Coronary artery (tissue), 2 donors: ENCODE measurements at regions not wholly inside any gene's neighbourhood (a gene's known extent, or its start where the extent isn't known, plus 50 kb on each side); places are given as distances from the start of the nearest gene placed in this dataset.
"Not testable (repeated sequence)": the region's sequence is repeated elsewhere in the genome, so short reads cannot be mapped to it uniquely, and the experiment has no call there.

Source experiments
- DNase-seq: peaks from one replicate; pipeline ENCODE4 v3.0.0-alpha.2; 2017; ENCODE audit warnings: low spot score
- H3K27ac ChIP-seq, 2 donors: fragments of 200-600 bp; sonication (generic); one replicate each; pipeline ENCODE4 v1.5.1; 2016 to 2019
- H3K4me3 ChIP-seq: fragments of 200-600 bp; sonication (generic); 2 replicates; pipeline ENCODE4 v1.5.1; 2016; ENCODE audit warnings: mild to moderate bottlenecking, moderate library complexity
- TF ChIP-seq, protein P1 (sequence below): fragments of 200-600 bp; sonication (generic); IDR thresholded peaks from one replicate; pipeline ENCODE4 v1.5.1; 2019; ENCODE audit warnings: antibody characterized with exemption

DNA sequence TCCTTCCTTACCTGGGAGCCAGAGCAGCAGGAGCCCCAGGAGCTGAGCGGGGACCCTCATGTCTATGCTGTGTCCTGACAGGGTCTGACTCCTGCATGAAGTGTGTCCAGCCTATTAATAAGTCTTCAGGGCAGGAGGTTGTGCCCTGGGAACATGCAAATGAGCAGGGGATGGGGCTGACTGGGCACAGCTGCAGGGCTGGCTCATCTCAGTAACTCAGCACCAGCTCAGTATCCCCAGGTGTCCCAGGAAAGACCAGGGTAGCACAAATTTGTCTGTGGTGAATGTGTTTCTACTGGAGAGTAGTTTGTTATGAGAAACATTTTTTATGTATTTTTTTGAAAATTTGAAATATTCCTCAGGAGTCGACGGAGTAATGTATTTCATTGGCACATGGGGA lies 301.3 kb downstream of the RPIA start:
- not testable (repeated sequence) for H3K4me3 ChIP-seq, H3K27ac ChIP-seq, DNase-seq

DNA sequence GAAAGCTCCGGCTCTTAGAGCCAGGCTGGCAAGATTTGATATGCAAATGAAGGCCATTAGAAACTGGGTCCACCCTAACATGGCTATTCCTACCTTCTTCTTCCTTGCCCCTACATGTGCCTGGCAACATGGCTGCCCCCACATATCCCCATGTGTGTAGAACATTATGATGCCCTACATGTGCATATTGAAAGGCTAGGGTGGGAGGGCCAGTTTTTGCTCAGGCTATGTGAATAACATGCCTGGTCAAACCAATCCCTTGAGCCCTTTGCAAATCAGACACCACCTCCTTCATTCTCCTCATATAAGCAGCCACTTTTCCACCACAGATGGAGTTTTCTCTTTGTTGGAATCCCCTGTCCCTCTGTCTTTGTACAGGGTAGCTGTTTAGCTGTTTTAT lies 303.4 kb downstream of the RPIA start:
- not testable (repeated sequence) for H3K27ac ChIP-seq, H3K4me3 ChIP-seq, DNase-seq

DNA sequence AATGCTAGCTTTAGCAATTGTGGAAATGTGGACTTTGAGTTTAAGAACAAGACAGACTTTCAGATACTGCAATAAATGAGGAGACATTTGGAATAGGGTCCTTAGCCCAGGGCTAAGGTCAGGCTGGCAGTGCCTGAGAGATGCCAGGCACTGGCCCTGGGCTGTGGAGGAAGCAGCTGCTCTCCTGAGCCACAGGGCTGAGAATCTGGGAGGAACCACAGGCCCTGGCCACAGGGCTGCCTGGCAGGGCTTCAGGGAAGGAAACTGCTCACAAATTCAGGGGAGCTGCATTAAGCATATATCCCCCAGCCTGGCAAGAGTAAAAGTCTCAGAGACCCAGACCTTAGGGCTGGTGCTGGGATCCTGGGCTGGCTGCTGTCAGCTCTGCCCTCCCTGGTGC lies 305.1 kb downstream of the RPIA start:
- not testable (repeated sequence) for H3K4me3 ChIP-seq, DNase-seq, H3K27ac ChIP-seq

DNA sequence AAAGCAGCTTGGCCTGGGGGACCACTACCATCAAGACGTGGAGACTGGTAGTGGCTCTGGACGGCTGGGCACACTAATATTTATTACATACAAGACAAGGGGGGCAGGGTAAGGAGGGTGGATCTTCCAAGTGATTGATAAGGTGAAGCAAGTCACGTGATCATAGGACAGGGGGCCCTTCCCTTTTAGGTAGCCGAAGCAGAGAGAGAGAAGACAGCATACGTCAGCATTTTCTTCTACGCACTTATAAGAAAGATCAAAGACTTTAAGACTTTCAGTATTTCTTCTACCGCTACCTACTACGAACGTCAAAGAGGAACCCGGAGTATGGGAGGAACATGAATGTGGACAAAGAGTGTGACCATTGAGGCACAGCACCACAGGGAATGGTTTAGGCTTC lies 307.9 kb downstream of the RPIA start:
- no peak overlapping the region for H3K4me3 ChIP-seq
- TF ChIP-seq, protein P1, sequence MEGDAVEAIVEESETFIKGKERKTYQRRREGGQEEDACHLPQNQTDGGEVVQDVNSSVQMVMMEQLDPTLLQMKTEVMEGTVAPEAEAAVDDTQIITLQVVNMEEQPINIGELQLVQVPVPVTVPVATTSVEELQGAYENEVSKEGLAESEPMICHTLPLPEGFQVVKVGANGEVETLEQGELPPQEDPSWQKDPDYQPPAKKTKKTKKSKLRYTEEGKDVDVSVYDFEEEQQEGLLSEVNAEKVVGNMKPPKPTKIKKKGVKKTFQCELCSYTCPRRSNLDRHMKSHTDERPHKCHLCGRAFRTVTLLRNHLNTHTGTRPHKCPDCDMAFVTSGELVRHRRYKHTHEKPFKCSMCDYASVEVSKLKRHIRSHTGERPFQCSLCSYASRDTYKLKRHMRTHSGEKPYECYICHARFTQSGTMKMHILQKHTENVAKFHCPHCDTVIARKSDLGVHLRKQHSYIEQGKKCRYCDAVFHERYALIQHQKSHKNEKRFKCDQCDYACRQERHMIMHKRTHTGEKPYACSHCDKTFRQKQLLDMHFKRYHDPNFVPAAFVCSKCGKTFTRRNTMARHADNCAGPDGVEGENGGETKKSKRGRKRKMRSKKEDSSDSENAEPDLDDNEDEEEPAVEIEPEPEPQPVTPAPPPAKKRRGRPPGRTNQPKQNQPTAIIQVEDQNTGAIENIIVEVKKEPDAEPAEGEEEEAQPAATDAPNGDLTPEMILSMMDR: no peak
- H3K27ac ChIP-seq: no peak overlapping the region
- no peak for DNase-seq

DNA sequence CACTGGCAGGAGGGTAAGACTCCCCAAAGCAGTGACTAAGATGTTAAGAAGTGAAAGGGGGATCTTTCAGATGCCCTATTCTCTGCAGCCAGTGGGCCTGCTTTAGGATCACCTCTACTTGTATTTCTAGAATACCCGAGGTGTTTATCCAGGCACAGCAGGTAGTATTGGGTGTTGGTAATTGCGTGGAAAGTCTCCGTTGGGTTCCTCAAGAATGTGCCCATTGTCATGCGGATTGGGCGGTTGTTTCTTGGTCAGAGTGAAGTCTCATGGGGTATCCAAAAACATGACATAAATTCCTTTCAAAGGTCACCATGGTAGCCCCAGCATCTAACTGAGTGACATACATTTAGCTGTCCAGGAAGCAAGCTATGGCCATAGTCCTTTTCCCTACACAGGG lies 308.8 kb downstream of the RPIA start:
- TF ChIP-seq, protein P1: no peak
- H3K27ac ChIP-seq: no peak overlapping the region
- no peak for DNase-seq
- H3K4me3 ChIP-seq: no peak overlapping the region

DNA sequence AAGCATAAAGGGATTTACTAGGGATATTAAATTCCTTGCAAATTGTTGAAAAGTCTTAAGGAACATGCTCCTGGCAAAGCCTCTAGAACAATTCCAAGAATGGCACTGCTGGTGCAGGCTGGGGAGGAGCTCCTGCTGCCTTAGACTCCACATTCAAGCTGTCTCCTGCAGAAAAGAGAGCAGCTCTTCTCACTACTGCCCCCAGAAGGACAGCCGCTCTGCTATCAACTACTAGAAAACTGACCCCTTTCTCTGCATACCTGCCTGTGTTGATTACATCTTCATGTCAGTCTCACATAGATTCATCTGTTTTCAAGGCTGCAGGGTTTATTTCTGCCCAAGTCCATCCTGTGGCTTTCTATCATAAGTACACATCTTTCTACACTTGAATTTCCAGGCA lies 312.8 kb downstream of the RPIA start:
- H3K4me3 ChIP-seq, H3K27ac ChIP-seq, DNase-seq: not testable (repeated sequence)

DNA sequence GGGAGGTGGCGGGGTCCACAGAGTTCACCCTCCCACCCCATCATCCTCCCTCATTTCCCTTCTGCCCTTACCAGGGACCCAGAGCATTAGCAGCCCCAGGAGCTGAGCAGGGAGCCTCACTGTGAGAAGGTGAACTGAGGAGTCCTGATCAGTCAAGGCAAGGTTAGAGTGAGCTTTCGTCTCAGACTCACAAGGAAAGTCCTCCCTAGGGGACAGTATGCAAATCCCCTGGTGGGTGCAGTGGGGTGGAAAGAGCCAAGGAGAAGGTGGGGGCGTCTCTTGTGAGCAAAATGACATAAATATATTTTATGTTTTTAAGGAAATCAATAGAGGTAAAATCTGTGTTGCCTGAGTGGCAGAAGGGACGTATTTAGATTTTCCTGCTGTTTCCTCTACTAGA lies 329.1 kb downstream of the RPIA start:
- not testable (repeated sequence) for DNase-seq, H3K4me3 ChIP-seq

DNA sequence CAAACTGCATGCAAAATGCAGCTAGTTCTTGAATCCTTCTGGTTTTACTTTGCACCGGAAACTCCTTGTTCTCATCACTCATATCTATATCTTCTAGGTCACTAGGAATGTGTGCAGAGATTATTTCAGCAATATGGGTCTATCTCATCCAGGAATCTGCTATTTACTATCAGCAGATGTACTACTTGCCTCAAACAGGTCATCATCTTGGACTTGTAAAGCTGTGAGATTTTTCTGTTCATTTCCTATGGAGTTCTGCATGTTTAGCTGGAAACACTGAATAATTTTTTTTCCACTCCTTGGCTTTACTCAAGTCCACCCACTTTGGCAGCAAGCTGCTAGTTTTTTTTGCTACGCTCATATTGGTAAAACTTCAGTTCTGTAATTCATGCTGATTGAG lies 334.8 kb downstream of the RPIA start:
- DNase-seq, H3K4me3 ChIP-seq, H3K27ac ChIP-seq: not testable (repeated sequence)

More for the DNA sequence above, 329.1 kb downstream of the RPIA start:
- H3K27ac ChIP-seq: not testable (repeated sequence)

DNA sequence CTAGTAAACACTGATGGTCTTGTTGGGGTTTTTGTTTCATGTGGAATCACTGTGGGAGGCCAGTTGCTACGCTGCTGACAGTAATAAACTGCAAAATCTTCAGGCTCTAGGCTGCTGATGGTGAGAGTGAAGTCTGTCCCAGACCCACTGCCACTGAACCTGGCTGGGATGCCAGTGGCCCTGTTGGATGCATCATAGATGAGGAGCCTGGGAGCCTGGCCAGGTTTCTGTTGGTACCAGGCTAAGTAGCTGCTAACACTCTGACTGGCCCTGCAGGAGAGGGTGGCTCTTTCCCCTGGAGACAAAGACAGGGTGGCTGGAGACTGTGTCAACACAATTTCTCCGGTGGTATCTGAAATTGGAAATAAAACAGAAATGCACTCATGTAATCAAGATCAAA lies 335.6 kb downstream of the RPIA start:
- not testable (repeated sequence) for DNase-seq, H3K4me3 ChIP-seq

DNA sequence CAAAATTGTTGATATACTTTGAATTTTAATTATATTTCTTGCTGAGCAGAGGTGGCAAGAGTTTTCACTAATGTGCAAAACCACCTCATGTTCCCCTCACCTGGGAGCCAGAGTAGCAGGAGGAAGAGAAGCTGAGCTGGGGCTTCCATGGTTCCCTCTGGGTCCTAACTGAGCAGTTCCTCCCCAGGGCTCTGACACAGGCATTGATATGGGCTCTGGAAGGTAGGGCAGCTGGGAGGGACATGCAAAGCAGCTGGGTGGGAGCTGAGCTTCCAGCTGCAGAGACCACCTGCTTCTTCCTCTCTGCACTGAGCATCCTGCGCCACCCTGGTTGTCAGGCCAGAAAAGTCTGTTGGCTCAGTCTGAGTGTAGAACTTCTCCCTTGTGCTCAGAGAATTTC lies 336.1 kb downstream of the RPIA start:
- H3K4me3 ChIP-seq, H3K27ac ChIP-seq, DNase-seq: not testable (repeated sequence)

More for the DNA sequence above, 335.6 kb downstream of the RPIA start:
- H3K27ac ChIP-seq: not testable (repeated sequence)

DNA sequence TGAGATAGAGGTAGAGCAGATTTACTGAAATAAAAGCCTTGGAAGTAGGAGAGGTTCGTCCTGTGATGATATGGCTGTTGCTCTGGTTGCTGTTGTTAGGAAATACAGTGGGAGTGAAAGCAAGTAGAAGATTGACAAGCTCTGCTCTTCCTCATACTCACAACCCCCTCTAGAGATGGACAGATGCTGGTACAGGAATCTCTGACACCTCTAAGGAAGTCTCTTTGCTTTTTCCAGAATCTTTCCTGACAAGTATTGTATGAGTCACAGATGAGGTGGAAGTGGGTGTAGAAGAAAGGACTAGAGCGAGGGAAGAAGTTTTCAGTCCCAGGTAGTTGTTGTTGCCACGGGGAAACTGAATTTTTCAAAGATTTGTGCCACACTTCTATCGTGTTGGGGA lies 337.8 kb downstream of the RPIA start:
- H3K27ac ChIP-seq, DNase-seq, H3K4me3 ChIP-seq: not testable (repeated sequence)

DNA sequence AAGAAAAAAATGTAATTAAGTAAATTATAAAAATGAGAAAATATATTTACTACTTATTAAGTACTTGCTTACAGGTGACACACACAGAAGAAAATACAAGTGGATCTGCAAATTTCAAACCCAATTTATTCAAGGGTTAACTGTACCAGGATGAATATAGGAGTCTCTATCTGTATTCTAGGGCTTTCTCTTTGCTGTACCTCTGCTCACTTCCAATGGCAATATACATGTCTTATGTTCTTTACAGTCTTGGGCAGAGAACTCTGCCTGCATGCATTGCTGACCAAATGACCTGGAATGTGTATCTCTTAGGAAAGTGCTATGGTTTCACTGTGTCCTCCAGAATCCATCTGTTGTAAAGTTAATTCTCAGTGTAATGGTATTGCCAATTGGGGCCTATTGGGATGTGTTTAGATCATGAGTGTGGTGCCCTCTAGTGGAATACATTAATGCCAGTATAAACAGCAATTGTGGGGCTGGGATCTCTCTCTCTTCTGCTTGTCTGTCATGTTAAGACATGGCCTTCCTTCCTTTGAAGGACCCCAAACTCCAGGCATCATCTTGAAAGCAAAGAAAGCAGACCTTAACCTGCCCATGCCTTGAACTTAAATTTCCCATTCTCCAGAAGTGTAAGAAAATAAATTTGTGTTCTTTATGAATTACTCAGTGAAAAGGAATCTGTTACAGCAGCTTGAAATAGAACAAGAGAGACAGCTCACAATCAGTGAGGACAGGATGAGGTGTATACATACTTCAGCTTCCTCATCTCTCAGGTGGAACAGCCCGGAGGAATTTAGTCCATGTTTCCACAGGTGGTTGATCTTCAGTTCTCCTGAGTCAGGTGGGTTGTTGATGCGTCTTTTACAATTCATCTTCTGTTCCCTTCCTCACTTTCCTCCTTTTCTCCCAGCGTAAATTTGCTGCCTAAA lies 356.9 kb downstream of the RPIA start:
- not testable (repeated sequence) for H3K4me3 ChIP-seq, DNase-seq, H3K27ac ChIP-seq

DNA sequence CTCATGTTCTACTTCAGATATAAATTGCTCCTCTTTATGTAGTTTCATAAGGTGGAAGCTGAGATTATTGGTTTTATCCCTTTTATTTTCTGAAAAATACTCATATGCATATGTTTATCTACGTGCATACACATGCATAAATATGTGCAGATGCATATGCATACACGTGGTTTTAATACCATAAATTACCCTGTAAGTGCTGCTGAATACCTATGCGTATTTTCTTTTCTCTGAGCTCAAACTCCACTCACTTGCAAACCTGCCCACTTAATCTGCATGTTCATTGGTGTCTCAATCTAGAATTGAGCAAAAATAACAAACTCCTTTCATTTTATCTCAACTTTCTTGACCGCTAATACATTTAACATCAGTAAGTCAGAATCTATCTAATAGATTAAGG lies 367.1 kb downstream of the RPIA start:
- not testable (repeated sequence) for DNase-seq, H3K4me3 ChIP-seq, H3K27ac ChIP-seq

DNA sequence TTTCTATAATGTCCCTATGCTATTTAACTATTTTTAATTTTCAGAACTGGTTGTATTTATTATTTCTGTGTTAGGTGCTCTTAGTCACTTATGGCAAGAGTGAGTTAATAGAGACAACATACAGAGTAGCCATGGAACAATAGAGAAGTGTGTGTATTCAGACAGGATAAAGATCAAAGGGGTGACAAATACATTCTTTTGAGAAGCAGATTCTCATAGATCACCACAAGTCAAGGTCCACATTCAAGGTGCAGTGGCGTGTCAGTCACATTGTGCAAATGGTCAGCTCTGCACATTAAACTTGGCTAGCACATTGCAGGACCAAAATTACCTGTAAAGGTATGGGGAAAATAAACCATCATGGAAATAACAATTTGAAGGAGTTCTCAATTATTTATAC lies 369.7 kb downstream of the RPIA start:
- not testable (repeated sequence) for DNase-seq, H3K4me3 ChIP-seq, H3K27ac ChIP-seq

DNA sequence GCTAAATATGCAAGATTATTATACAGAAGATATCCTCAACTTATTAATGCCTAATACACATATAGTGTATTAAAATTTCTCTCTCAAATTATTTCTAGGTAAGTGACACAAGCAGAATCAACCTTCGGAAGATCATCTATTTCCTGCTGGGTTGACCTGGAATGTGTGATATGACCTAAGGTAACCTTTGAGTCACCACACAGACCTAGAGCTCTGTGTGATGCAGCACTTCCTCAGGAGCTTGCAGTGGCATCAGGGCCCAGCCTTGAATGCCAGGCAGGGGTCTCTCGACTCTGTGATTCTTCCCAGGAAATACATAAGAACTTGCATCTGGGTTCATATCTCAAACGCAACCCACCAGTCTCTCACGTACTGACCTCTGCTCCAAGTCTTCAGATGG lies 385.3 kb downstream of the RPIA start:
- H3K4me3 ChIP-seq, DNase-seq, H3K27ac ChIP-seq: not testable (repeated sequence)

DNA sequence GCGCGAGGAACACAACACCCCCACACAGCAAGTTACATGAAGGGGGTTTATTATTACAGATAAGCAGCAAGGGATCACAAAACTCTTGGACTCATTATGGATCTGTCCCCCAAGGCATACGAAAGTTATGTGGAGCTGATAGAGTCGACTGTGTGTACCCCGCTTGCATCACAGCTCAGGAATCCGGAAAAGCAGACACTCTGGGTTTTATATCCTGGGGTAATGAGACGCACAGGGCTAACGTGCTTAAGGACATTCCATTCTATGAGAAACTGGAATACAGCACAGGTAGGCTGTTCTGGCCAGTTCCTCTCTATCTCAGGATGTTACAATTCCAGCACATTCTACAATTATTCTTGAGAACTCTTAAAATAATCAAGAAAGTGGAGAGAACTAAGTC lies 401.4 kb downstream of the RPIA start:
- not testable (repeated sequence) for DNase-seq, H3K4me3 ChIP-seq, H3K27ac ChIP-seq

DNA sequence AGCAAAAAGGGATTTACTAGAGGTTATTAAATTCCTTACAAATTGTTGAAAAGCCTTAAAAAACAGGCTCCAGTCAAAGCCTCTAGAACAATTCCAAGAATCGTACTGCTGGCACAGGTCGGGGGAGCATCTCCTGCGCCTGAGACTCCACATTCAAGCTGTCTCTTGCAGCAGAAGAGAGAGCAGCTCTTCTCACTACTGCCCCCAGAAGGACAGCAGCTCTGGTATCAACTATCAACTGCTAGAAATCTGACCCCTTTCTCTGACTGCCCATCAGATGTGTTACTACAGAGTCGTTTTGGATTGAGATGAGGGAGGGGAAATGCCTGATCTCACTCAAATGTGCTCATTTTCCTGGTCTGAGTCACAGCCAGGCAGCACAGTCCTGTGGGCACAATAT lies 403.6 kb downstream of the RPIA start:
- not testable (repeated sequence) for H3K4me3 ChIP-seq, DNase-seq, H3K27ac ChIP-seq

DNA sequence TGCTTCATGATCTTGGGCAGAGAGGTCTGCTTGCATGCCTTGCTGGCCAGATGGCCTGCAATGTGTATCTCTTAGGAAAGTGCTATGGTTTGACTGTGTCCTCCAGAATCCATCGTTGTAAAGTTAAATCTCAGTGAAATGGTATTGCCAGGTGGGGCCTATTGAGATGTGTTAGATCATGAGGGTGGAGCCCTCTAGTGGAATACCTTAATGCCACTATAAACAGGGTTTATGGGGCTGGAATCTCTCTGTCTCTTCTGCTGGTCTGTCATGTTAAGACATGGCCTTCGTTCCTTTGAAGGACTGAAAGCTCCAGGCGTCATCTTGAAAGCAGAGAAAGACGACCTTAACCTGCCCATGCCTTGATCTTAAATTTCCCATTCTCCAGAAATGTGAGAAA lies 411.1 kb downstream of the RPIA start:
- DNase-seq, H3K27ac ChIP-seq, H3K4me3 ChIP-seq: not testable (repeated sequence)
